B cell (primary cell): ENCODE measurements at regions not wholly inside any gene's neighbourhood (a gene's known extent, or its start where the extent isn't known, plus 50 kb on each side); places are given as distances from the start of the nearest gene placed in this dataset.

Experiments
- ATAC-seq: fragments of 200-7000 bp; cut with Tn5 transposase; one replicate; pipeline ENCODE4 v1.10.0; 2021; ENCODE audit warnings: low read depth, mild to moderate bottlenecking, moderate number of reproducible peaks, moderate library complexity
- CTCF ChIA-PET: fragments of 350-600 bp; sonication (Branson Sonifier 250); formaldehyde crosslinking; loops from one replicate; lab custom pipeline; 2021; ENCODE audit warnings: antibody characterized with exemption, inconsistent platforms; lab: Charles Lee
- POLR2A ChIA-PET: fragments of 350-600 bp; sonication (Branson Sonifier 250); formaldehyde crosslinking; loops from one replicate; lab custom pipeline; 2021; ENCODE audit warnings: antibody characterized with exemption; lab: Charles Lee
- DNase-seq: peaks from one replicate; pipeline ENCODE4 v3.0.0; 2013
- H2AFZ ChIP-seq: 2 replicates; pipeline ENCODE4 v1.6.1; 2012; ENCODE audit warnings: mild to moderate bottlenecking, low read depth, low read length; ENCODE audit not compliant: insufficient read depth, poor library complexity, severe bottlenecking
- H3K27ac ChIP-seq, 2 donors: 1 replicate in 1 of 2; 2 replicates in 1 of 2; pipeline ENCODE4 v1.5.1; 2012 to 2013; ENCODE audit warnings: low read length in 2 of 2, mild to moderate bottlenecking in 2 of 2, moderate library complexity in 1 of 2
- H3K27me3 ChIP-seq, 4 experiments: fragments of 200-600 bp in 1 of 4; sonication (generic) in 1 of 4; replicated peaks in 1 of 4; 1 replicate in 2 of 4; 2 replicates in 2 of 4; pipeline versions ENCODE4 v1.6.1 to v1.7.0; 2013 to 2016; ENCODE audit warnings: low read length in 3 of 4, mild to moderate bottlenecking in 2 of 4, mixed read lengths in 1 of 4, moderate library complexity in 1 of 4; ENCODE audit not compliant: insufficient read depth in 4 of 4, control insufficient read depth in 3 of 4; ENCODE audit errors: control extremely low read depth in 1 of 4
- H3K36me3 ChIP-seq, 2 experiments: replicated peaks in 1 of 2; 1 replicate in 1 of 2; 2 replicates in 1 of 2; pipeline versions ENCODE4 v1.6.1 to v1.7.1; 2013; ENCODE audit warnings: low read length in 1 of 2; ENCODE audit not compliant: insufficient read depth in 2 of 2, control insufficient read depth in 1 of 2; ENCODE audit errors: control extremely low read depth in 1 of 2, extremely low read depth in 1 of 2
- H3K4me1 ChIP-seq, 2 donors: fragments of 200-600 bp in 1 of 2; sonication (generic) in 1 of 2; 1 replicate in 1 of 2; 2 replicates in 1 of 2; pipeline versions ENCODE4 v1.5.1 to v1.6.1; 2013 to 2017; ENCODE audit warnings: low read length in 2 of 2; ENCODE audit not compliant: control insufficient read depth in 2 of 2, insufficient read depth in 2 of 2
- H3K4me2 ChIP-seq: replicated peaks from 2 replicates; pipeline ENCODE3; 2012; ENCODE audit warnings: mild to moderate bottlenecking, low read depth, low read length; ENCODE audit not compliant: poor library complexity, severe bottlenecking
- H3K4me3 ChIP-seq, 5 experiments: fragments of 200-600 bp in 1 of 5; sonication (generic) in 1 of 5; 1 replicate in 3 of 5; 2 replicates in 2 of 5; pipeline versions ENCODE4 v1.5.1 to v1.7.0; 2011 to 2016; ENCODE audit warnings: low read length in 4 of 5, mild to moderate bottlenecking in 4 of 5, low read depth in 2 of 5, control low read depth in 1 of 5, moderate library complexity in 1 of 5; ENCODE audit not compliant: insufficient read depth in 1 of 5; ENCODE audit errors: control extremely low read depth in 1 of 5, extremely low read depth in 1 of 5
- H3K79me2 ChIP-seq: fragments of 200-600 bp; sonication (generic); one replicate; pipeline ENCODE4 v1.6.0; 2016; ENCODE audit warnings: low read length; ENCODE audit not compliant: control insufficient read depth, insufficient read depth
- H3K9ac ChIP-seq: fragments of 200-600 bp; sonication (generic); 2 replicates; pipeline ENCODE4 v1.6.1; 2017; ENCODE audit warnings: mild to moderate bottlenecking, low read length, moderate library complexity
- H3K9me3 ChIP-seq, 3 donors: one replicate each; pipeline versions ENCODE4 v1.6.1 to v1.7.1; 2013; ENCODE audit warnings: low read length in 2 of 3; ENCODE audit not compliant: control insufficient read depth in 2 of 3, insufficient read depth in 1 of 3; ENCODE audit errors: control extremely low read depth in 1 of 3
- H4K20me1 ChIP-seq: 2 replicates; pipeline ENCODE4 v1.6.0; 2012; ENCODE audit warnings: mild to moderate bottlenecking, low read length; ENCODE audit not compliant: insufficient read depth, control insufficient read depth, poor library complexity, severe bottlenecking
- H3K27ac Mint-ChIP-seq: one replicate; pipeline ENCODE4 v1.8.0; 2021; ENCODE audit warnings: mixed read lengths
- H3K27me3 Mint-ChIP-seq: one replicate; pipeline ENCODE4 v1.8.0; 2021; ENCODE audit warnings: mixed read lengths
- H3K4me1 Mint-ChIP-seq: one replicate; pipeline ENCODE4 v1.8.0; 2021; ENCODE audit warnings: mixed read lengths
- H3K4me3 Mint-ChIP-seq: one replicate; pipeline ENCODE4 v1.8.0; 2021; ENCODE audit warnings: mixed read lengths
- H3K9me3 Mint-ChIP-seq: one replicate; pipeline ENCODE4 v1.8.0; 2022; ENCODE audit warnings: mixed read lengths; ENCODE audit not compliant: insufficient read depth
- CTCF ChIP-seq: fragments of 200-600 bp; IDR thresholded peaks from one replicate; pipeline ENCODE4 v1.8.0; 2022; ENCODE audit warnings: antibody characterized with exemption, mild to moderate bottlenecking
- EZH2 ChIP-seq: IDR thresholded peaks from 2 replicates; pipeline ENCODE4 v1.6.1; 2012; ENCODE audit warnings: borderline replicate concordance, low read depth, mild to moderate bottlenecking, moderate library complexity, low read length; ENCODE audit not compliant: insufficient read depth, poor library complexity, severe bottlenecking
- WGBS: methylation state at CpG from one replicate; pipeline ENCODE4 v1.1.5; 2013; ENCODE audit warnings: missing lambda C conversion rate; ENCODE audit not compliant: insufficient coverage; 5-methylcytosine and 5-hydroxymethylcytosine counted together
- intact Hi-C: fragments of 100-400 bp; cut with micrococcal nuclease; formaldehyde crosslinking; loops from one replicate; pipeline ENCODE4 v1.10.0; 2022

GRCh38 chr15:29455530-29455929 lies 185.9 kb upstream of the NSMCE3 start:
- H3K27me3 Mint-ChIP-seq, result peaks cover 6% of the 10 kb centered on the region

GRCh38 chr15:29455055-29455454 lies 185.4 kb upstream of the NSMCE3 start:
- ChIA-PET CTCF (interaction anchor here (0.6 kb wide), 1 partner anchor 231 kb away, joined by 3 read pairs; no protein-coding TSS in a partner anchor), POLR2A (no interaction called here)
- intact Hi-C loops, result no loop called here
- no CpG with 5 or more reads among the region's 3 CpGs for WGBS
- H3K27ac ChIP-seq, result no peak overlapping the region
- H3K4me2 ChIP-seq, result no peak overlapping the region
- DNase-seq (no peak), ATAC-seq (no peak)
- TF ChIP-seq CTCF, result no peak
- no peak for TF ChIP-seq EZH2
- H3K9me3 ChIP-seq, result peaks cover 0 to 4% (median 0%) of the 10 kb centered on the region in 3 donors
- no peak overlapping the region for H3K4me3 Mint-ChIP-seq
- no peaks in the 10 kb centered on the region for H4K20me1 ChIP-seq
- H3K27me3 ChIP-seq, result no peaks in the 10 kb centered on the region
- H3K27me3 Mint-ChIP-seq, result peaks cover 6% of the 10 kb centered on the region
- no peaks in the 10 kb centered on the region for H3K36me3 ChIP-seq
- H3K9me3 Mint-ChIP-seq, result no peaks in the 10 kb centered on the region
- peaks cover 4% of the 10 kb centered on the region for H3K4me1 Mint-ChIP-seq
- H3K4me1 ChIP-seq, result no peaks in the 10 kb centered on the region
- H3K27ac Mint-ChIP-seq, result no peak overlapping the region
- no peak overlapping the region for H2AFZ ChIP-seq
- no peaks in the 10 kb centered on the region for H3K79me2 ChIP-seq
- H3K9ac ChIP-seq, result no peak overlapping the region
- H3K4me3 ChIP-seq, result no peak overlapping the region

More at GRCh38 chr15:29455530-29455929, 185.9 kb upstream of the NSMCE3 start:
- no peaks in the 10 kb centered on the region for H3K4me1 ChIP-seq
- H3K79me2 ChIP-seq, result no peaks in the 10 kb centered on the region
- no peak overlapping the region for H2AFZ ChIP-seq
- no peak overlapping the region for H3K27ac ChIP-seq
- TF ChIP-seq CTCF (no peak), EZH2 (no peak)
- no peaks in the 10 kb centered on the region for H3K36me3 ChIP-seq
- 89% methylated on average over 3 of the region's 4 CpGs for WGBS
- no peak overlapping the region for H3K4me2 ChIP-seq
- intact Hi-C loops, result no loop called here
- ATAC-seq, result no peak
- Mint-ChIP-seq H3K9me3 (no peaks in the 10 kb centered on the region), H3K4me3 (no peak overlapping the region), H3K27ac (no peak overlapping the region), H3K4me1 (peaks cover 4% of the 10 kb centered on the region)
- no peaks in the 10 kb centered on the region for H3K27me3 ChIP-seq
- H4K20me1 ChIP-seq, result no peaks in the 10 kb centered on the region
- CTCF ChIA-PET, result interaction anchor here (0.6 kb wide), 1 partner anchor 232 kb away, joined by 3 read pairs; no protein-coding TSS in a partner anchor
- H3K9ac ChIP-seq, result no peak overlapping the region
- POLR2A ChIA-PET, result no interaction called here
- DNase-seq, result no peak
- no peak overlapping the region for H3K4me3 ChIP-seq
- peaks cover 0 to 4% (median 0%) of the 10 kb centered on the region in 3 donors for H3K9me3 ChIP-seq
